ENCODE measurements at regions not wholly inside any gene's neighbourhood (a gene's known extent, or its start where the extent isn't known, plus 50 kb on each side); places are given as distances from the start of the nearest gene placed in this dataset.

GRCh38 chr3:86378829-86379228 lies 612.1 kb downstream of the VGLL3 start:
- intact Hi-C loops (cut with micrococcal nuclease; ENCODE audit: unreplicated experiment) = no loop called here
- DNase-seq (ENCODE audit: low read depth, low spot score) (no peak), ATAC-seq (no peak), FAIRE-seq (no peak)
- POLR2A ChIA-PET = interaction anchor here (1.2 kb wide), 1 partner anchor 10 kb away, joined by 3 read pairs; no protein-coding TSS in a partner anchor
- Histone ChIP-seq H3K27me3 (replicated peaks in 1 of 2; ENCODE audit: control insufficient read depth in 2 of 2, insufficient read depth in 2 of 2, low read length in 1 of 2) (no peaks in the 10 kb centered on the region), H4K20me1 (ENCODE audit: control insufficient read depth, insufficient read depth) (no peaks in the 10 kb centered on the region), H3K4me2 (ENCODE audit: control insufficient read depth, insufficient read depth) (no peak overlapping the region), H3K4me3 (no peak overlapping the region), H3K79me2 (ENCODE audit: control insufficient read depth, insufficient read depth, low read length) (no peaks in the 10 kb centered on the region), H3K9ac (ENCODE audit: control insufficient read depth, insufficient read depth, low read length) (no peak overlapping the region), H3K36me3 (ENCODE audit: control insufficient read depth in 2 of 2, insufficient read depth in 2 of 2, low read length in 1 of 2) (no peaks in the 10 kb centered on the region), H3K27ac (ENCODE audit: control insufficient read depth, insufficient read depth) (no peak overlapping the region), H2AFZ (ENCODE audit: control insufficient read depth, low read depth, low read length) (no peak overlapping the region), H3K4me1 (ENCODE audit: control insufficient read depth, insufficient read depth, low read length) (no peaks in the 10 kb centered on the region), H3K9me3 (replicated peaks; ENCODE audit: control insufficient read depth, insufficient read depth, low read length) (no peaks in the 10 kb centered on the region)
- RAD21 ChIA-PET (ENCODE audit: unreplicated experiment) = no interaction called here
- SMC1A ChIA-PET (ENCODE audit: uncharacterized antibody, unreplicated experiment) = interaction anchor here (1.3 kb wide), 1 partner anchor 11 kb away, joined by 4 read pairs; no protein-coding TSS in a partner anchor
- CTCF ChIA-PET = no interaction called here
- BruUV-seq (replicated peaks) = no TSS peak
- in situ Hi-C loops (cut with MboI) = no loop called here
- no peak for TF ChIP-seq IKZF1 (conservative IDR thresholded peaks at IDR 0.05)
- TF ChIP-seq REST (IDR thresholded peaks at IDR 0.05; ENCODE audit: low read depth, low read length) = no peak
- TF ChIP-seq LARP7 (IDR thresholded peaks at IDR 0.05) = no peak
- no peak for TF ChIP-seq ATF3 (IDR thresholded peaks at IDR 0.05; ENCODE audit: borderline replicate concordance, extremely low read depth, low read depth, low read length)
- TF ChIP-seq ATF7 (IDR thresholded peaks at IDR 0.05; ENCODE audit: low read depth) = no peak
- TF ChIP-seq YY1 (IDR thresholded peaks at IDR 0.05; ENCODE audit: low read depth, low read length) = no peak
- no peak for TF ChIP-seq IRF5 (IDR thresholded peaks at IDR 0.05; ENCODE audit: borderline replicate concordance)
- TF ChIP-seq MTA3 (IDR thresholded peaks at IDR 0.05; ENCODE audit: borderline replicate concordance, low read length) = no peak
- no peak for TF ChIP-seq CHD4 (IDR thresholded peaks at IDR 0.05)
- TF ChIP-seq ZBTB11 (CRISPR knock-in tag; IDR thresholded peaks at IDR 0.05) = no peak
- no peak for TF ChIP-seq USF2 (IDR thresholded peaks at IDR 0.05; ENCODE audit: borderline replicate concordance, low read depth, low read length)
- no peak for TF ChIP-seq FOXM1 (IDR thresholded peaks at IDR 0.05; ENCODE audit: low read depth, low read length)
- no peak for TF ChIP-seq SMARCA5 (IDR thresholded peaks at IDR 0.05)
- WGBS (ENCODE audit: insufficient coverage, insufficient replicate concordance, low lambda C conversion rate, missing lambda C conversion rate) = 3% methylated on average over 2 of the region's 2 CpGs
